Mucosa of rectum (tissue), 2 donors: ENCODE measurements at regions not wholly inside any gene's neighbourhood (a gene's known extent, or its start where the extent isn't known, plus 50 kb on each side); places are given as distances from the start of the nearest gene placed in this dataset.

Source experiments
- H3K27ac ChIP-seq, 2 donors: one replicate each; pipeline ENCODE4 v1.7.0; 2013; ENCODE audit warnings: inconsistent platforms in 2 of 2, low read depth in 2 of 2, low read length in 2 of 2
- H3K27me3 ChIP-seq, 2 donors: one replicate each; pipeline ENCODE4 v1.7.0; 2013; ENCODE audit warnings: low read length in 2 of 2; ENCODE audit not compliant: control insufficient read depth in 2 of 2, insufficient read depth in 2 of 2
- H3K36me3 ChIP-seq, 2 donors: one replicate each; pipeline ENCODE4 v1.7.0; 2013; ENCODE audit warnings: low read length in 2 of 2; ENCODE audit not compliant: control insufficient read depth in 2 of 2, insufficient read depth in 2 of 2
- H3K4me1 ChIP-seq, 2 donors: one replicate each; pipeline ENCODE4 v1.7.0; 2013; ENCODE audit warnings: low read length in 2 of 2, mild to moderate bottlenecking in 1 of 2; ENCODE audit not compliant: control insufficient read depth in 2 of 2, insufficient read depth in 2 of 2
- H3K4me3 ChIP-seq, 2 donors: one replicate each; pipeline ENCODE4 v1.7.0; 2013; ENCODE audit warnings: low read length in 2 of 2
- H3K9ac ChIP-seq, 2 donors: one replicate each; pipeline ENCODE4 v1.7.0; 2013; ENCODE audit warnings: low read length in 2 of 2, low read depth in 1 of 2, mild to moderate bottlenecking in 1 of 2
- H3K9me3 ChIP-seq, 2 donors: one replicate each; pipeline ENCODE4 v1.7.0; 2013; ENCODE audit warnings: low read length in 2 of 2; ENCODE audit not compliant: control insufficient read depth in 2 of 2
- donor health status: healthy.
- donor health status: Normal muscosa, but diverticular disease.

- no peak overlapping the region for H3K4me3 ChIP-seq
- no peaks in the 10 kb centered on the region for H3K27me3 ChIP-seq
- no peak overlapping the region for H3K27ac ChIP-seq
- H3K9ac ChIP-seq, result no peak overlapping the region
- H3K36me3 ChIP-seq, result no peaks in the 10 kb centered on the region
- H3K9me3 ChIP-seq, result no peaks in the 10 kb centered on the region
- H3K4me1 ChIP-seq, result no peaks in the 10 kb centered on the region
These were observed 655.0 kb downstream of the QKI start for GRCh38 chr6:164069350-164069990.

GRCh38 chr6:164068527-164068926 lies 654.0 kb downstream of the QKI start:
- no peaks in the 10 kb centered on the region for H3K27me3 ChIP-seq
- no peak overlapping the region for H3K9ac ChIP-seq
- H3K4me1 ChIP-seq, result no peaks in the 10 kb centered on the region
- H3K36me3 ChIP-seq, result no peaks in the 10 kb centered on the region
- H3K4me3 ChIP-seq, result no peak overlapping the region
- H3K27ac ChIP-seq, result no peak overlapping the region
- no peaks in the 10 kb centered on the region for H3K9me3 ChIP-seq

- Histone ChIP-seq H3K4me1 (no peaks in the 10 kb centered on the region), H3K9me3 (no peaks in the 10 kb centered on the region), H3K36me3 (no peaks in the 10 kb centered on the region), H3K4me3 (no peak overlapping the region), H3K27ac (no peak overlapping the region), H3K27me3 (no peaks in the 10 kb centered on the region), H3K9ac (no peak overlapping the region)
These were observed 652.2 kb downstream of the QKI start for GRCh38 chr6:164066766-164067165.

- H3K9ac ChIP-seq, result no peak overlapping the region
- no peaks in the 10 kb centered on the region for H3K4me1 ChIP-seq
- no peak overlapping the region for H3K4me3 ChIP-seq
- no peaks in the 10 kb centered on the region for H3K27me3 ChIP-seq
- no peak overlapping the region for H3K27ac ChIP-seq
- no peaks in the 10 kb centered on the region for H3K9me3 ChIP-seq
- H3K36me3 ChIP-seq, result no peaks in the 10 kb centered on the region
These were observed 651.8 kb downstream of the QKI start for GRCh38 chr6:164066335-164066734.

GRCh38 chr6:164063346-164063745 lies 648.8 kb downstream of the QKI start:
- Histone ChIP-seq H3K4me1 (no peaks in the 10 kb centered on the region), H3K9me3 (no peaks in the 10 kb centered on the region), H3K27ac (no peak overlapping the region), H3K9ac (no peak overlapping the region), H3K27me3 (no peaks in the 10 kb centered on the region), H3K4me3 (no peak overlapping the region), H3K36me3 (no peaks in the 10 kb centered on the region)

GRCh38 chr6:164062872-164063271 lies 648.4 kb downstream of the QKI start:
- H3K27ac ChIP-seq, result no peak overlapping the region
- H3K36me3 ChIP-seq, result no peaks in the 10 kb centered on the region
- no peak overlapping the region for H3K4me3 ChIP-seq
- no peak overlapping the region for H3K9ac ChIP-seq
- H3K9me3 ChIP-seq, result no peaks in the 10 kb centered on the region
- no peaks in the 10 kb centered on the region for H3K4me1 ChIP-seq
- H3K27me3 ChIP-seq, result no peaks in the 10 kb centered on the region

GRCh38 chr6:164057876-164058275 lies 643.4 kb downstream of the QKI start:
- Histone ChIP-seq H3K4me1 (no peaks in the 10 kb centered on the region), H3K27ac (no peak overlapping the region), H3K4me3 (no peak overlapping the region), H3K27me3 (no peaks in the 10 kb centered on the region), H3K36me3 (no peaks in the 10 kb centered on the region), H3K9me3 (no peaks in the 10 kb centered on the region), H3K9ac (no peak overlapping the region)

- Histone ChIP-seq H3K36me3 (no peaks in the 10 kb centered on the region), H3K4me1 (no peaks in the 10 kb centered on the region), H3K27me3 (no peaks in the 10 kb centered on the region), H3K9me3 (no peaks in the 10 kb centered on the region), H3K27ac (no peak overlapping the region), H3K9ac (no peak overlapping the region), H3K4me3 (no peak overlapping the region)
These were observed 636.9 kb downstream of the QKI start for GRCh38 chr6:164051427-164051826.

- no peaks in the 10 kb centered on the region for H3K4me1 ChIP-seq
- no peak overlapping the region for H3K9ac ChIP-seq
- no peaks in the 10 kb centered on the region for H3K36me3 ChIP-seq
- H3K27me3 ChIP-seq, result no peaks in the 10 kb centered on the region
- H3K27ac ChIP-seq, result no peak overlapping the region
- no peaks in the 10 kb centered on the region for H3K9me3 ChIP-seq
- no peak overlapping the region for H3K4me3 ChIP-seq
These were observed 635.0 kb downstream of the QKI start for GRCh38 chr6:164049517-164049988.

- Histone ChIP-seq H3K36me3 (no peaks in the 10 kb centered on the region), H3K4me1 (no peaks in the 10 kb centered on the region), H3K4me3 (no peak overlapping the region), H3K9ac (no peak overlapping the region), H3K9me3 (no peaks in the 10 kb centered on the region), H3K27me3 (no peaks in the 10 kb centered on the region), H3K27ac (no peak overlapping the region)
These were observed 634.5 kb downstream of the QKI start for GRCh38 chr6:164048840-164049516.
